GM10266 (cell line): ENCODE measurements at regions not wholly inside any gene's neighbourhood (a gene's known extent, or its start where the extent isn't known, plus 50 kb on each side); places are given as distances from the start of the nearest gene placed in this dataset.

Experiments used
- DNase-seq: peaks from one replicate; pipeline ENCODE4 v3.0.0; 2012; ENCODE audit errors: extremely low spot score
- TF ChIP-seq, protein P1 (sequence below): IDR thresholded peaks from 2 replicates; pipeline ENCODE4 v1.5.1; 2012; ENCODE audit warnings: mild to moderate bottlenecking, low read depth; ENCODE audit not compliant: control insufficient read depth, insufficient read depth; ENCODE audit errors: missing control alignments

DNA sequence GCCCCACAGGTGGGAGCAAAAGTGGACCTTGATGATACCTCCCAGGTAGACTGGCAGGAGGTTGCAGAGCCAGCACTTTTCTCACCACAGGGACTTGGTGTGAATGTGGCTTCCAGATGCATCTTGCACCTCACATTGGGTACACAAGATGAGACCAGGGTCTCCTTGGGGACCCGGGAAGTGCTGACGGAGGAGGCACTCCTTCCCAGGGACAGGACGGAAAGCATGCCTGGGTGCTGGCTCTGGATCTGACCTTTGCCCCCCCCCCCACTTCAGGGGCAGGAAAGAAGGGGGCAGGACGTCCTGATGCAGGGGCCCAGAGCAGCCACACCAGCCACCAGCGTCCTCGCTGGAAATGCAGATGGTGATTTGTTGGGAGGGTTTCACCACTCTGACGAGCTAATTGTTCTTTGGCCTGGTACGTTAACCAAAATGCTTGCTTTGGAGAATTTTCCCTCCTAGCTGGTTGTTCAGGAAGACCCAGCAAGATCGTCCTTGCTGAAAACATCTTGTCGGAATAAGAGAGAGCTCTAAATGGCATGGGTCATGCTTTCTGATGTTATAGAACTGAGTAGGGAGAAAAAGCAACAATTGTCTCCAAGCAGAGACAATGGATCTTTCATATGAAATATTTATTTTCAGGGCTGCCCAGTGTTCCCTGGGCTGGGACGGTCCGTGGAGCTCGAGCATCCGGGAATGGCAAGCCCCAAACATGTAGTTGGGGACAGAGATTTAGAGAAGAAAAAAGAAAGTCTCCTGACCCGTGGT, 74.4 kb upstream of the PPARA start:
- no peak for DNase-seq
- TF ChIP-seq, protein P1, sequence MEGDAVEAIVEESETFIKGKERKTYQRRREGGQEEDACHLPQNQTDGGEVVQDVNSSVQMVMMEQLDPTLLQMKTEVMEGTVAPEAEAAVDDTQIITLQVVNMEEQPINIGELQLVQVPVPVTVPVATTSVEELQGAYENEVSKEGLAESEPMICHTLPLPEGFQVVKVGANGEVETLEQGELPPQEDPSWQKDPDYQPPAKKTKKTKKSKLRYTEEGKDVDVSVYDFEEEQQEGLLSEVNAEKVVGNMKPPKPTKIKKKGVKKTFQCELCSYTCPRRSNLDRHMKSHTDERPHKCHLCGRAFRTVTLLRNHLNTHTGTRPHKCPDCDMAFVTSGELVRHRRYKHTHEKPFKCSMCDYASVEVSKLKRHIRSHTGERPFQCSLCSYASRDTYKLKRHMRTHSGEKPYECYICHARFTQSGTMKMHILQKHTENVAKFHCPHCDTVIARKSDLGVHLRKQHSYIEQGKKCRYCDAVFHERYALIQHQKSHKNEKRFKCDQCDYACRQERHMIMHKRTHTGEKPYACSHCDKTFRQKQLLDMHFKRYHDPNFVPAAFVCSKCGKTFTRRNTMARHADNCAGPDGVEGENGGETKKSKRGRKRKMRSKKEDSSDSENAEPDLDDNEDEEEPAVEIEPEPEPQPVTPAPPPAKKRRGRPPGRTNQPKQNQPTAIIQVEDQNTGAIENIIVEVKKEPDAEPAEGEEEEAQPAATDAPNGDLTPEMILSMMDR: no peak

DNA sequence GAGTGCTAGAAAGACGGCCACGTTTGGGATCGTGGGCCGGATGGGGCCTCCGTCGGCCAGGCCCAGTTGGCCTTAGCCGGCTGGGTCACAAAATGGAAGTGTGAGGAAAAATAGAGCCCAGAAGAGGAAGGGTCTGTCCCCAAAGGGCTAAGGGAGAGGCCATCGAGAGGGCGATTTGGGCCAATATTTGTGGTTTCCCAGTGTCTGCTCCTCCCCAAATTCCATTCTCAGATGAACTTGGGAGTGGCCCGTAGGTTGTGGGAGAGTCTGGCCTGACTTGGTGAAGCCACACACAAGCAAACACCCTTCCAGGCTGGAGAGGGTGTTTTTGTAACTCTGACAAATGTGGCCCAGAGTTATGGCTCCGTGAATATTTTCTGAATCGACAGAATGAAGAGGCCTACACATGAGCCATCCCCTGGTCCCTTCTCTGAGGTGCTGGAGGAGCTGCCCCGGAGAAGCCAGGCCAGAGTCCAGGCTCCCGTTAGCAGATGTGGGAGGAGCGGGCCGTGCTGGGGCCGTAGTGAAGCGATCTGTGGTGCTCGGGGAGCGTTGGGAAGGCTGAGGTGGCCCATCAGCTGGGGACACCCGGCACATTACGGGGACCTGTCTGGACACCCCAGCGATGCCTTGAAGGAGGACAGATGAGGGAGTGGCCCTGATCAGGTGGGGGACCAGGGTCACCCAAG, 73.5 kb upstream of the PPARA start:
- TF ChIP-seq, protein P1: no peak
- no peak for DNase-seq

DNA sequence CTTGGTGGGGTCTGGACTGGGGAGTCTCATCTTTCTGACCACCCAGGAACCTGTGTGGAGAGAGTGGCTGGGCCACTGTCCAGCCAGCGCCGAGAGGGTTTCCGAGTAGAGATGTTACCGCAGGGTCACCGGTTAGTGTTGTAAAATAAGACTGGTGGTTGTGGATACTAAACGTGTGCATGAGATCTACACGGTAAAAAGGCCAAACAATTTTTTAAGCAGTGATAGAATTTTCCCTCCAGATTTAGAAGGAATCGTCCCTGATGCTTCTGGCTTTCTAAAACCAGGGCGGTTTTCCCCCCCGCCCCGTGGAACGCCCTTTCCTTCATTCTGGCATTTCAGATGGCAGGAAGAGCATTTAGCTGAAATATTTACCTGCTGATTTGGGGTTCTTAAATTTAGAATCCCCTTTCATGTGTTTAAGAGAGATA, 72.6 kb upstream of the PPARA start:
- TF ChIP-seq, protein P1: no peak
- DNase-seq: no peak

DNA sequence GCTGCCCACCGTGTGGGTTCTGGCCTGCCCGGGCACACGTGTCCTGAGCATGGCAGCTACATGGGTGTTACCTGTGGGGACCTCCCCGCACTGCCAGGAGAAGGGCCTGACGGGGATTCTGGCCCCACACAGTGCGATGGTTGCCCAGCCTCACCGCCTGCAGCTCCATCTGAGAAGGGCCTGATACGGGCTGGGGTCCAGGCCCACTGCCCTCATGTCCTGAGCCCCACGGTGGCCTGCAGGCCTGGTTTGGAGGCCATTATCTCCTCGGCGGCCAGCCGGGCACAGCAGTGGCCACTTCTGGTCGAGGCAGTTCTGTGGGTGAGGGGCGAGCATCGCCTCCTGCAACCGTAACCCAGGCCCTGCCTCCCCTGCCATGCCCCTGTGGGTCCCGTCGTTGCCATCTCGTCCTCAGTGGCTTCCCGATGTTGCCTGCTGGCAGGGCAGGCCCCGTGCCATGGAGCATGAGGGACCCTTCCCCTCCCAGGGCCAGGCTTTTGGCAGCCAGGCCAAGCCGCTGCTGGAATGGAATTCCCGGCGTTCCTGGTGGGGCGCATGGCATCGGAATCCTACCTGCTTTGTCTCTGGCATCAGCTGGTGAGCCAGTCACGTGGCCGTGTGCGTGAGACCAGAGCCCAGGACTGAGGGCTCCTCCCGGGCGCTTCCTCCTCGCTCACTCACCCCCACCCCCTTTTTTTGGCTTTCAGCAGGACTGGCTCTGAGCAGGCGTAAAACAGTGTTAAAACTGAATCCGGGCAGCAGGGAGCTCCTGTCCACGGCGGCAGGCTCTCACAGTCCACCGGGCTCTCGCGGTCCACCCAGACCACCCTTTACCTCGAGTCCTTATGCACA, 71.9 kb upstream of the PPARA start:
- DNase-seq: no peak
- TF ChIP-seq, protein P1: no peak

DNA sequence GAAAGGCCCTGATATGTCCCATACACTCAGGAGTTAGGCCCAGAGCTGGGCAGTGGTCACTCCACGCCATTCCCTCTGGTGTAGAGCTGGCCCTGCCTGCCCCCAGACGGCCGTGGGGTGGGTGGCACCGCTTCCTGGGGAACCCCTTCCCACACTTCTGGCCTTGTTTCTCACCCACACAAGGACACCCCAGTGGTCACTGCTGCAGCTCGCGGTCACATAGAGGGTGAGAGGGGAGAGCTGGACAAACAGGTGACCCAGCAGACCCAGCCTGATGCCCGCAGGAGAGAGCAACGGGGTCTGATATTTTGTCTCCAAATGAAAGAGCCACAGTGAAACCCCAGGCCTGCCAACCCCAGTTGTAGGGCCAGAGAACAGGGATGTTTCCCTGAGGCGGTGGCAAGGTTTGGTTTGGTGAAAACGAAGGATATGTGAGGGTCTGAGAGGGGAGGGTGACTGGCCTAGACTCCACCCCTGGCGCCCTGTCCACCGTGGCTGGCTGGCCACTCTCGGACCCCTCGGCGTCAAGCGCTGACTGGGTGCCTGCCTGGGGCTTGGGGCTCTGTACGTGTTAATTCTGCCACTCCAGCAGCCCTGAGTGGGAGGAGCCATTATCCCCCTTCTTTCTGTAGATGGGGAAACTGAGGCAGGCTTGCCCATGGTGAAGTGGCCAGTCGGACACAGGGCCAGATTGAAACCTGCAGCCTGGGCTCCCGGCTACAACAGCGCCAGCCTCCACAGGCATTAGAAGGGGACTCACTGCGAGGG, 71.0 kb upstream of the PPARA start:
- DNase-seq: no peak
- TF ChIP-seq, protein P1: no peak

DNA sequence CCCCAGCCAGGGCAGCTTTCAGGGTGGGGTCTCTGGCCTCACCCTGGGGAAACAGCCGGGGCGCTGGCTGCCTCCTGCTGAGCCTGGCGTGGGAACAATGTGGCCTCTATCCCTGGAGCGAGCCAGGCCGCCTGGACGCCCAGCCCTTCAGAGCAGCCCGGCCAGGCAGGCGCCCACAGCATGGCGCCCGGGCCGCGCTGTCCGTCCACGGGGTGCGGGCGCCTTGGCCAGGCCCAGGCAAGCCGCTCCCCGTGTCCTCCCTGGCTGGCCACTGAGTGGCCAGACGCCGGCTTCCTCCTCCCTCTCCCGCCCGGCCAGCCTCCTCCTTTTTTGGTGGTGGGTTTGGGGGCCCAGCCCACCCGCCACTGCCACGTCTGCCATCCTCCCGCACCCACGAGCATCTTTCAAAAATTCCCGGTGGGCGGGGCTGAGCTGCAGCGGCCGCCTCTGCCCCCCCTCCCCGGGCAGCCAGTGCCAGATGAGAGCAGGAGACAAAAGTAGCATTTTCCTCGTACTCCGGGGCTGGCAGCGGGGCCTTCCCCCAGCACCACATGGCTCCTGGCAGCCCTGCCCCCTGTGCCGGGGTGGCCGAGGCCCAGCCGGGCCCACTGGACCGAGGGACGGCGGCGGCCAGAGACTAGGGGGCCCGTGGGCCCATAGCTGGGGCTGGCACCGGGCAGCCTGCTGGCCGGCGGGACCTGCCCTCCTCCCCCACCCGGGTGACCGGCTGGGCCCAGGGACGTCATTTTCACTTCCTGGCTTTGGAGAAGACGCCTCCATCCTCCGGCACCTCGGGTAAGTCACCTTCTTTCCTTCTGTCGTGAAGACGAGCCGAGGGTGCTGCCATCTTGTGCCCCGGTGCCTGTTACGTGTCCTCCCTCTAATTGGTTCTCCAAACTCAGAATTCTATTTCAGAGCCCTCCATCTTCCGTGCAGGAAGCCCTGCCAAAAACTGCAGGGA, 70.2 kb upstream of the PPARA start:
- DNase-seq: no peak
- TF ChIP-seq, protein P1: no peak
